ENCODE measurements at regions not wholly inside any gene's neighbourhood (a gene's known extent, or its start where the extent isn't known, plus 50 kb on each side); places are given as distances from the start of the nearest gene placed in this dataset.
"Not testable (repeated sequence)": the region's sequence is repeated elsewhere in the genome, so short reads cannot be mapped to it uniquely, and the experiment has no call there.

DNA sequence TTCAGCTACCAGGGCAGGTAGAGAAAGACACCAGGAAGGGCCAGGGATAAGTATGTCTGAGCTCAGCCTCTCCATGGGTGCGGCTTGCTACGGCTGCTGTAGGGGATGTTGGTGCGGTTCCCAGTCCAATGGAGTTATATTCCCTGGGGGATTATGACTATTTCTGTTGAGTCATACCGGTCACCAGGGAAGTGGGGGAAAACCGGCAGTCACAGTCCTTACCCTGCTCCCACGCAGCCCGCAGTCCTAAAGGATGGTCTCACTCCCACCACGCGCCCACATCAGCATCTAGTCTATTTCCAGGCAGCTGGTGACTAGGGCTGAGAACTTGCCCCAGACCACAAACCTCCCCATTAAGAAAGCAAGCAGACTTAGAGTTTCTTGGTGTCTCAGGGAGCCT lies 191.6 kb downstream of the VEGFC start:
- no peak overlapping the region for H3K4me3 Mint-ChIP-seq
- peaks cover 0 to 4% (median 2%) of the 10 kb centered on the region in 3 donors for H3K9me3 Mint-ChIP-seq
- no peaks in the 10 kb centered on the region for H3K27me3 Mint-ChIP-seq
- no peaks in the 10 kb centered on the region for H3K4me1 Mint-ChIP-seq
- no peaks in the 10 kb centered on the region for H3K36me3 Mint-ChIP-seq
- H3K27ac Mint-ChIP-seq, result no peak overlapping the region

DNA sequence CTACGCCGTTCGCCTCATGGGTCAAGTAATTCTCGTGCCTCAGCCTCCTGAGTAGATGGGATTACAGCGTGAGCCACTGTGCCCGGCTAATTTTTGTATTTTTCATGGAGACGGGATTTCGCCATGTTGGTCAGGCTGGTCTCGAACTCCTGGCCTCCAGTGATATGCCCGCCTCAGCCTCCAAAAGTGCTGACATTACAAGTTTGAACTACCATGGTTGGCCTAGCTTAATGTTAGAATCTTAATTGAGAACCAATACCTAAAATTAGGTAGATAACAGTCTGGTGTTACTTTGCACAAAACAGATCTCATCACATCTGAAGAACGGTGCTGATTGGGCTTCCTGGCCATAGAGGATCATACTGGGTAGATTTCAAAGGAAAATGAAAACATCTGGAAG lies 184.9 kb downstream of the VEGFC start:
- H3K36me3 Mint-ChIP-seq, result no peaks in the 10 kb centered on the region
- no peaks in the 10 kb centered on the region for H3K27me3 Mint-ChIP-seq
- H3K4me1 Mint-ChIP-seq, result no peaks in the 10 kb centered on the region
- H3K9me3 Mint-ChIP-seq, result peaks cover 3 to 4% (median 4%) of the 10 kb centered on the region in 3 donors
- no peak overlapping the region for H3K27ac Mint-ChIP-seq
- no peak overlapping the region for H3K4me3 Mint-ChIP-seq

GRCh38 chr4:176608346-176608745 lies 184.4 kb downstream of the VEGFC start:
- Mint-ChIP-seq H3K27ac (no peak overlapping the region), H3K9me3 (peaks cover 3 to 4% (median 4%) of the 10 kb centered on the region in 3 donors), H3K27me3 (no peaks in the 10 kb centered on the region), H3K4me3 (no peak overlapping the region), H3K36me3 (no peaks in the 10 kb centered on the region), H3K4me1 (no peaks in the 10 kb centered on the region)

- Mint-ChIP-seq H3K9me3 (peaks cover 2 to 3% (median 2%) of the 10 kb centered on the region in 3 donors), H3K27ac (no peak overlapping the region), H3K4me1 (no peaks in the 10 kb centered on the region), H3K27me3 (no peaks in the 10 kb centered on the region), H3K4me3 (no peak overlapping the region), H3K36me3 (no peaks in the 10 kb centered on the region)
These were observed 182.1 kb downstream of the VEGFC start for GRCh38 chr4:176610594-176610993.

- no peaks in the 10 kb centered on the region for H3K4me1 Mint-ChIP-seq
- no peak overlapping the region for H3K27ac Mint-ChIP-seq
- no peak overlapping the region for H3K4me3 Mint-ChIP-seq
- H3K36me3 Mint-ChIP-seq, result no peaks in the 10 kb centered on the region
- peaks cover 0 to 3% (median 2%) of the 10 kb centered on the region in 3 donors for H3K9me3 Mint-ChIP-seq
- H3K27me3 Mint-ChIP-seq, result no peaks in the 10 kb centered on the region
These were observed 181.3 kb downstream of the VEGFC start for GRCh38 chr4:176611381-176611780.

DNA sequence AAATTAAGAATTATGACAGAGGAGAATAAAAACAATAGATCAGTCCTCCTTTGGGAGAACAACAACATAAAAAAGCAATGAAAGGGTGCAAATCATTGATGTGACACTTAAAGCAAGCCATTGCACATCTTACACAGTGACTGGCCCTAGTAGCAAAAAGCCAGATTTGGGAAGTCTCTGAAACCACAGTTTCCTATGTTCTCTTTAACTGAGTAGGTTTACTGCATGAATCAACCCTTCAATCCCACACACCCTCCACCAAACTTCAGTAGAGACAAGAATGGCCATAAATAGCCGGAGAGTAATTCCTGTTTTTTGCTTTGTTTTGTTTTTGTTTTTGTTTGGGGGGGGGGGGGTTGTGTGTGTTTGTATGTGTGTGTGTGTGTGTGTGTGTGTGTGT lies 180.8 kb downstream of the VEGFC start:
- no peaks in the 10 kb centered on the region for H3K4me1 Mint-ChIP-seq
- H3K27me3 Mint-ChIP-seq, result no peaks in the 10 kb centered on the region
- no peak overlapping the region for H3K4me3 Mint-ChIP-seq
- H3K27ac Mint-ChIP-seq, result no peak overlapping the region
- peaks cover 0 to 3% (median 2%) of the 10 kb centered on the region in 3 donors for H3K9me3 Mint-ChIP-seq
- H3K36me3 Mint-ChIP-seq, result no peaks in the 10 kb centered on the region

DNA sequence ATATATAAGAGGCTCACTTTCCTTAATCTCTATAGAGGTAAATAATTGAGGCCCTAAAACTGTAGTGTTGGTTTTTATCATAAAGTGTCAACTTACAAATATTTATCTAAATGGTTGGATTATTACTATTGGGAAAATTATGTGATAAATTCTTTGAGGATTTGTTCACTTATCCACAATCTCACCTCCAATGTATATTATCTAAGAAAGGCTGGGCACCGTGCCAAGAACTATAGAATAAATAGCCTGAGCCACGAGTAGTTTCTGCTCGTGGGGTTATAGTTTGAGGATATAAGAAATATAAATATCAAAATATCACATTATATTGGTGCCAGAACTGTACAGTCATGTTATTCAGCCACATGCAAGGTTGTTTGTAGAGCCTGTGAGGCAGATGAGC lies 177.9 kb downstream of the VEGFC start:
- Mint-ChIP-seq H3K4me1 (no peaks in the 10 kb centered on the region), H3K27ac (no peak overlapping the region), H3K4me3 (no peak overlapping the region), H3K27me3 (peaks cover 3% of the 10 kb centered on the region), H3K36me3 (no peaks in the 10 kb centered on the region), H3K9me3 (peaks cover 0 to 3% (median 2%) of the 10 kb centered on the region in 3 donors)

DNA sequence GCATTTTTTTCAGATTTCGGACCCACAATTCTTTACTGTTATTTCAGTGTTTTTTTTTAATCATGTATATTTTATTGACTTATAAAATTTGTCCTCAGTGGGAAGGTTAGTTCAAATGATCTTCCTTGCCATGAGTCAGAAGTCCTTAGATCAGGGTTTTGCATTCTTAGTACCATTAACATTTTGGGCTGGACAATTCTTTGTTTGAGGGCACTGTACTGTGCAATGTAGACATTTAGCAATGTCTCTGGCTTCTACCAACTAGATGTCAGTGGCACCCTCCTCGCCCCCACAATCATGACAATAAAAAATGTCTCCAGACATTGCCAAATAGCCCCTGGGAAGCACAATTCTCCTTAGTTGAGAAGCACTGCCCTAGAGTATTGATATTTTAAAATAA lies 176.6 kb downstream of the VEGFC start:
- H3K27me3 Mint-ChIP-seq, result peaks cover 3% of the 10 kb centered on the region
- H3K36me3 Mint-ChIP-seq, result no peaks in the 10 kb centered on the region
- no peaks in the 10 kb centered on the region for H3K4me1 Mint-ChIP-seq
- H3K4me3 Mint-ChIP-seq, result no peak overlapping the region
- no peak overlapping the region for H3K27ac Mint-ChIP-seq
- peaks cover 0 to 3% (median 2%) of the 10 kb centered on the region in 3 donors for H3K9me3 Mint-ChIP-seq

DNA sequence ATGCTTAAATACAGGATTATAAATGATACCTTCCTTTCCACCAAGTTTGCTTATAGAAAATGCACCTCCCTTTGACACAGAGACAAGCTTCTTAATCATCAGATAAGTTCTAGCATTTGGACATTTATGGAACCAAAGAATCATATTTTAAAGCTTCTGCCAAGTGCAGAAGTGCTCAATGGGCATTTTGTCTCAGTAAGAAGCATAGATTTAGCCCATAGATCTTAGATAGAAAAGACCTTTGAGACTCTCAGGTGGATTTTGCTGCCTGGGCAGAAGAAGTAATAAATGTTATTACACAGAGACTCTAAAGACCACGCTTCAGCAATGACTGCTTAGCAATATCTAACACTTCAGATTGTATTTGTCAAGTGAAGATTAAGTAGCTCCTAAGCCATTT lies 174.6 kb downstream of the VEGFC start:
- H3K36me3 Mint-ChIP-seq, result no peaks in the 10 kb centered on the region
- peaks cover 3% of the 10 kb centered on the region for H3K27me3 Mint-ChIP-seq
- no peaks in the 10 kb centered on the region for H3K4me1 Mint-ChIP-seq
- H3K4me3 Mint-ChIP-seq, result no peak overlapping the region
- H3K9me3 Mint-ChIP-seq, result no peaks in the 10 kb centered on the region
- no peak overlapping the region for H3K27ac Mint-ChIP-seq

- Mint-ChIP-seq H3K27me3 (peaks cover 3% of the 10 kb centered on the region), H3K9me3 (no peaks in the 10 kb centered on the region), H3K36me3 (no peaks in the 10 kb centered on the region), H3K27ac (no peak overlapping the region), H3K4me1 (no peaks in the 10 kb centered on the region), H3K4me3 (no peak overlapping the region)
These were observed 173.3 kb downstream of the VEGFC start for GRCh38 chr4:176619430-176619829.

DNA sequence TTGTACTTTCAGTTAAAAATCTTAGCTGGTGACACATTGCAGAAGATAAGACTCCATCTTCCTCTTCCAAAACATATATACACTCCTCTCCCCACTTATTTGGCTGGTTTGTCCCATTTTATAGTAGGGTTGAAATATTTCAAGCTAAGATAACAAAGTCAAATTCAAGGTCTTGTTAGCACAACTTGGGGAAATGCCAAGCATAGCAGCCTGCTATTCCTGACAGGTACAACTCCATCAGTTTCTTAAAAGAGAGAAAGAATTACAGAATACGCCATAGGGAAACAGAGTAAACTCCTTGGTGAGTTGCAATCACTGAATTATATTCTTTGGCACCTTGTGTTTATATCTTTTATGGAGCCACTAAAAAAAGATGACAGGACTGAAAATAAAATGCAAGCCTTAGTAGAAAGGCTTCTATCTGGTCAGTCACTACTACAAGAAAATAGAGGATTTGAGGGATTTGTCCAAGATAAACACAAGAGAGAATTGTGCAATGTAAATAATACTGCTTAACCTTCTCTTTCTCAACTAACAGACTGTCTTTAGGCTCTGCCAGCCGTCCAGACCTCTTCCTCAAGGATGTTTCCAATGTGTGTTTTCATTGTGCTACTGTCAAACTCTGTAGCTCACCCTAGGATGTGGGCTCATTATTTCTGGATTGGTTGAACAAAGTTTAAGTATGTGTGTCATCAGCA lies 170.3 kb downstream of the VEGFC start:
- no peaks in the 10 kb centered on the region for H3K36me3 Mint-ChIP-seq
- peaks cover 3% of the 10 kb centered on the region for H3K27me3 Mint-ChIP-seq
- H3K9me3 Mint-ChIP-seq, result peaks cover 0 to 6% (median 0%) of the 10 kb centered on the region in 3 donors
- no peak overlapping the region for H3K27ac Mint-ChIP-seq
- no peak overlapping the region for H3K4me3 Mint-ChIP-seq
- no peaks in the 10 kb centered on the region for H3K4me1 Mint-ChIP-seq

- not testable (repeated sequence) for H3K4me3 Mint-ChIP-seq, H3K27me3 Mint-ChIP-seq
These were observed 167.6 kb downstream of the VEGFC start for GRCh38 chr4:176624983-176625610.

GRCh38 chr4:176627916-176628315 lies 164.8 kb downstream of the VEGFC start:
- H3K36me3 Mint-ChIP-seq, result no peaks in the 10 kb centered on the region
- peaks cover 0 to 15% (median 2%) of the 10 kb centered on the region in 3 donors for H3K9me3 Mint-ChIP-seq
- no peaks in the 10 kb centered on the region for H3K4me1 Mint-ChIP-seq
- H3K27ac Mint-ChIP-seq, result no peak overlapping the region
- no peak overlapping the region for H3K4me3 Mint-ChIP-seq
- no peaks in the 10 kb centered on the region for H3K27me3 Mint-ChIP-seq

More at GRCh38 chr4:176624983-176625610, 167.6 kb downstream of the VEGFC start:
- H3K4me1 Mint-ChIP-seq, H3K36me3 Mint-ChIP-seq, H3K27ac Mint-ChIP-seq, H3K9me3 Mint-ChIP-seq: not testable (repeated sequence)

GRCh38 chr4:176631611-176632010 lies 161.1 kb downstream of the VEGFC start:
- H3K27me3 Mint-ChIP-seq, result no peaks in the 10 kb centered on the region
- H3K4me3 Mint-ChIP-seq, result no peak overlapping the region
- H3K27ac Mint-ChIP-seq, result no peak overlapping the region
- no peaks in the 10 kb centered on the region for H3K4me1 Mint-ChIP-seq
- H3K36me3 Mint-ChIP-seq, result peaks cover 2% of the 10 kb centered on the region
- H3K9me3 Mint-ChIP-seq, result peaks cover 0 to 10% (median 2%) of the 10 kb centered on the region in 3 donors
